GM19328 (cell line): ENCODE measurements at regions not wholly inside any gene's neighbourhood (a gene's known extent, or its start where the extent isn't known, plus 50 kb on each side); places are given as distances from the start of the nearest gene placed in this dataset.

Source experiments
- ATAC-seq: cut with Tn5 transposase; IDR thresholded peaks from one replicate; pipeline ENCODE4 v1.9.1; 2021; ENCODE audit warnings: mild to moderate bottlenecking, moderate library complexity; ENCODE audit not compliant: unreplicated experiment

GRCh38 chr7:106486331-106486730, 174.6 kb downstream of the CCDC71L start:
- no peak for ATAC-seq

GRCh38 chr7:106485919-106486318, 175.0 kb downstream of the CCDC71L start:
- ATAC-seq: no peak

- no peak for ATAC-seq
Observed at GRCh38 chr7:106485031-106485551, 175.9 kb downstream of the CCDC71L start.

- ATAC-seq: no peak
Observed at GRCh38 chr7:106484562-106484961, 176.4 kb downstream of the CCDC71L start.

GRCh38 chr7:106482091-106482490, 178.9 kb downstream of the CCDC71L start:
- ATAC-seq: no peak

- no peak for ATAC-seq
Observed at GRCh38 chr7:106480616-106481031, 180.3 kb downstream of the CCDC71L start.

GRCh38 chr7:106480161-106480579, 180.8 kb downstream of the CCDC71L start:
- no peak for ATAC-seq

GRCh38 chr7:106476751-106477150, 184.2 kb downstream of the CCDC71L start:
- no peak for ATAC-seq

- no peak for ATAC-seq
Observed at GRCh38 chr7:106472741-106473140, 188.0 kb upstream of the NAMPT start.

- no peak for ATAC-seq
Observed at GRCh38 chr7:106471686-106472440, 187.1 kb upstream of the NAMPT start.

GRCh38 chr7:106471021-106471420, 186.2 kb upstream of the NAMPT start:
- no peak for ATAC-seq

GRCh38 chr7:106466867-106467266, 182.1 kb upstream of the NAMPT start:
- no peak for ATAC-seq

- no peak for ATAC-seq
Observed at GRCh38 chr7:106465704-106466468, 181.1 kb upstream of the NAMPT start.

- ATAC-seq: no peak
Observed at GRCh38 chr7:106464651-106465050, 179.9 kb upstream of the NAMPT start.

- no peak for ATAC-seq
Observed at GRCh38 chr7:106463851-106464611, 179.2 kb upstream of the NAMPT start.

GRCh38 chr7:106462914-106463482, 178.2 kb upstream of the NAMPT start:
- no peak for ATAC-seq

- ATAC-seq: no peak
Observed at GRCh38 chr7:106462365-106462859, 177.6 kb upstream of the NAMPT start.

GRCh38 chr7:106460792-106461254, 176.0 kb upstream of the NAMPT start:
- no peak for ATAC-seq

GRCh38 chr7:106459397-106460072, 174.8 kb upstream of the NAMPT start:
- no peak for ATAC-seq

- no peak for ATAC-seq
Observed at GRCh38 chr7:106457678-106458077, 172.9 kb upstream of the NAMPT start.
